ENCODE measurements at regions not wholly inside any gene's neighbourhood (a gene's known extent, or its start where the extent isn't known, plus 50 kb on each side); places are given as distances from the start of the nearest gene placed in this dataset.

DNA sequence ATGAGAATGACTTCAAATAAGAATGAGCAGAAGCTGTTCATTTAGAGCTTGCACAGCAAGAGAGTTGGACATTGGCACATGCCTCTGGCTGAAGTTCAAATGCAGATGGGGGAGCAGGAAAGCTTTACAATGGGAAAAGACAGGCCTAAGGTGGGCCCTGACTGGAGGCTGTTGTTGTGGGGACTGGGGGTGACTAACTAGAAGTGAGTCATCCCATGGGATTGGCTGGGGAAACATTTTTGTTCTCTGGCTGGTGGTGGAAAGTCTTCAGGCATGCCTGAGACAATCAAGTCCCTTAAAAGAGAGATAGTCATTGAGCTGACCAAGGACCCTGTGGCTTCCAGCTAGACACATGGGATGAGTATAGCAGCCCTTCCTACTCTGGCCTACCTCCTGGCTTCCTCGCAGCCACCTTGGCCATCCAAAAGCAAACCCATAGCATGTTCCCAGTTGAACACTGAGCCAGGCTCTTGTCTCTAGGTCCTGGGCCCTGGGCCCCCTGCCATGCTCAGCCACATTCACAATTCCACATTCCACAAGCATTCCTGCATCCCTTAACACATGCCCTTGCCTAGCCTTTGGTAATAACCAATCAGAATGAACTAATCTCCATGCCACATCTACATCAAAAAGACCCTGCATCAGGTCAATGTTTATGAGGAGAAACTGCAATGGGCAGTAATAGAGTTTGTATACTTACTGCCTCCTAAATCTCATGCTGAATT is 873.4 kb downstream of the NLGN4Y start:
- no peak for DNase-seq (ENCODE audit: low read depth in 4 of 4, low spot score in 3 of 4)

DNA sequence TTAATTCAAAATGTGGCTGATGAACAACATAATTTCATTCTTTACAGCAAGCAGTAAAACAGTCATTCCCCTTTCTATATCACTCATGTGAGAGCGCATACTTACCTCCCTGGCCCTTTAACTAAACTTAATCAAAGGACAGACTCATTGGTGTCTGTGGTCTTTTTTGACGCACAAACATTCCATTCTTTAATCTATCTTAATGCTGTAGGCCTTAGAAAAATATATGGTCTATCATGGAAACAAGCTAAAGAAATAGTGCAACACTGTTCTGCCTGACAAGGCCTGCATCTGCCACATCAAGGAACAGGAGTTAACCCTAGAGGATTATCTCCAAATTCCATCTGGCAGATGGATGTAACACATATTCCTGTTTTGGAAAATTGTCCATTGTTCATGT is 878.1 kb downstream of the NLGN4Y start:
- no peak for DNase-seq (ENCODE audit: low read depth in 4 of 4, low spot score in 3 of 4)

- no peak for DNase-seq (ENCODE audit: low read depth in 4 of 4, low spot score in 3 of 4)
Measured at GRCh38 chrY:15404551-15404950, 880.2 kb downstream of the NLGN4Y start.

GRCh38 chrY:15415165-15415564 is 890.8 kb downstream of the NLGN4Y start:
- no peak for DNase-seq (ENCODE audit: low read depth in 4 of 4, low spot score in 3 of 4)

GRCh38 chrY:15418613-15419012 is 894.3 kb downstream of the NLGN4Y start:
- no peak for DNase-seq (ENCODE audit: low read depth in 4 of 4, low spot score in 3 of 4)

DNA sequence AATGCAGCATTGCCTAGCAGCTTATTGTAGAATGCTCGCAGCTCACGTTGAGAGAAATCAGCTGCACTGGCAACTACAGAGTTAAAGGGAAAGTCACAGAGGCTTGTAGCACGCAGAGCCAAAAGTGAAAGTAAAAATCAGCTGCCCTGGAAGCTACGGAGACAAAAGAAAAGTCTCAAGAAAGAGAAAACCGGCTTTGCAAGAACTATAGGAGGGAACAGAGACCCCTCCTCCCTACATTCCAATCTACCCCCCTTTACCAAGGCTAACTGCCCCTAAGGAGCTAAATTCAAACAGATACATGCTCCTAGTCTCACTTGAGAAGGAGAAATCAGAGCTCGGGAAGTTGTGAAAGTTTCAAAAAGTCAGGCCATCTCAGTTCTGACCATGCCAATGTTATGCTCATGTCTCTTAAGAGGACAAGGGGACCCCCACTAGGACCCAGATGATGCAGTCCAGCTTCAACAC is 900.4 kb downstream of the NLGN4Y start:
- DNase-seq (ENCODE audit: low read depth in 4 of 4, low spot score in 3 of 4): peak in 1 of 4 donors; percentile 32

DNA sequence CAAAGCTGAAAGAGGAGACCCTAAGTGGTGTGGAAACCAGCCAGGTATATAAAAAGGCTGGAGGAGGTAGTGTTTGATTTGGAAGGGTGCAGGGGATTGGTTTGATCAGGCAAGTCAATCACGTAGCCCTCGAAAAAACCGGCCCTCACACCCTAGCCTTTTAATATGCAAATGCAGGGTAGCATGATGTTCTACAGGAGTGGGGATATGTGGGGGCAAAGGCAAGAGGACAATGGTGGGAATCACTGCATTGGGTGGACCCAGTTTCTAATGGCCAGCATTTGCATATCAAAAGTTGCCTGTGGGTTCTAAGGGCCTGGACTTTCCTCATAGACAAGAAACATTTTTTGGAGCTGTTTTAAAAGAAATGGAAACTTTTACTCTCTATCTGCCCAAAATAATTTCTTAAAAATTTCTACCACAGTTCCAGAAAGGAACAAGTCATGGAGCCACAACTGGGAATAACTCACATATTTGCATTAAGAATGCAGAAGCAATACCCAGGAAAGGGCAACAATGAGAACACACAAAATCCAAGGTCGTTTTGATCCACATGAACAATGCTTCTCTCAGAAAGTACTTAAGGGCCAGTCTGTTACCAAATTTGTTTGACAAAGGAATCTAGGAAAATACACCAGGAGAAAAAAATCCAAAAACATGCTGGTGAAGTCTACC is 915.8 kb downstream of the NLGN4Y start:
- no peak for DNase-seq (ENCODE audit: low read depth in 4 of 4, low spot score in 3 of 4)

DNA sequence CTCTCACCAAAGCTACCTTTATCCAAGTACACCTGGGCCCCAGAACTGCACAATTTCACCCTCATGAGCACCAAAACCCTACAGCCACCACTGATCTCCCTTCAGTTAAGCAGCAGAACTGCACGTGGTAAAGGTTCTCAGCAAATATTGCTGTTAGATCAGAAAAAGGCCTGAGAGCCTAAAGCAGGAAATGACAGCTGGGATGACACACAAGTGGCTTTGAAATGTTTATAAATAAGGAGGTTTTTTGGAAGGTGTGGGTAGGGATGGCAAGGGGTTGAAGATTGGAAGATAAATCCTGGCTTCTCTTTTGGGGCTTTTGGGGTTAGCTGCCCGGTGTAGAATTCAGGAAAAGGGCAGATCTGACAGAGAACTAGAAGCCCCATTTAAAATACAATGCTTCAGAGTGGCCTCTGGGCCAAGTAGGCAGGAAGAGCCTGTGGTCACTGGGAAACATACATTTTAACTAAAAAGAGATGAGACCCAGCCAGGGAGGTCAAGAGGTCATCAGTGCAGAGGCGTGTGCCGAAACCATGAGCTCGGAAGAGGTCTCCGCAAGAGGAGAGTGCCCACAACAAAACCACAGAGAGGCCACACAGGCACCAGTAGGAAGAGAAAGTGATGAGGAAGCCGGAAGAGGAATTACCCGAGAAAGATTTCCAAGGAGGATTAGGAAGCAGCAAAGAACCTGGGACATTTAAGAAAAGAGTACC is 916.5 kb downstream of the NLGN4Y start:
- DNase-seq (ENCODE audit: low read depth in 4 of 4, low spot score in 3 of 4): no peak

- no peak for DNase-seq (ENCODE audit: low read depth in 4 of 4, low spot score in 3 of 4)
Measured at GRCh38 chrY:15441878-15442277, 917.5 kb downstream of the NLGN4Y start.

- no peak for DNase-seq (ENCODE audit: low read depth in 4 of 4, low spot score in 3 of 4)
Measured at GRCh38 chrY:15445871-15446270, 921.5 kb downstream of the NLGN4Y start.

DNA sequence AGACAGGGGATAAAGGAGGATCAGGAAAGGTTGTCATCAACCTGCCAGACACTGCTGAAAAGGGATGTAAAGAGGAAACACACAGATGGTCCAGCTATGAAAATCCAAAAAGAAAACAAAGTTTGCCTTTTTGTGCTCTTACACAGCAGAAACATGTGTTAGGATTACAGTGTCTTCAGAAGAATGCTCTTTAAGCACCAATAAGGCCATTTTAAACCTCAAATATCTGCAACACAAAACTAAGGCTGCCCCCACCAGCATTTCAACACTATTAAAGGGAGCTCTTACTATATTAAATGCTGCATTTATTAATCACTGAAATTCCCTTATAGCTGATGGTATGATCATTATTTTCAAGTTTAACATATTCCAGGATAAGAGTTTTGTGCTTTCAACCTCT is 922.5 kb downstream of the NLGN4Y start:
- DNase-seq (ENCODE audit: low read depth in 4 of 4, low spot score in 3 of 4): no peak

DNA sequence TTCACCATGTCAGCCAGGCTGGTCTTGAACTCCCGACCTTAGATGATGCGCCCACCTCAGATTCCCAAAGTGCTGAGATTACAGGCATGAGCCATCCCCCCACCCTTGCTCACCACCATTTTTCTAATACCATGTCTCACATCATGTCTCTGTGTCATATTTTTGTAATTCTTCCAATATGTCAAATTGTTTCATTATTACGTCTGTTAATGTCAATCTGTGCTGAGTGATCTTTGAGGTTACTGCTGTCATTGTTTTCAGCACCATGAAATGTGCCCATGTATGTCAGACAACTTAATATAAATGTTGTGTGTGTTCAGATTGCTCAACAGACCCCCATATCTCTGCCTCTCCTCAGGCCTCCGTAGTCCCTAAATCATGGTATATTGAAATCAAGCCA is 923.6 kb downstream of the NLGN4Y start:
- no peak for DNase-seq (ENCODE audit: low read depth in 4 of 4, low spot score in 3 of 4)

DNA sequence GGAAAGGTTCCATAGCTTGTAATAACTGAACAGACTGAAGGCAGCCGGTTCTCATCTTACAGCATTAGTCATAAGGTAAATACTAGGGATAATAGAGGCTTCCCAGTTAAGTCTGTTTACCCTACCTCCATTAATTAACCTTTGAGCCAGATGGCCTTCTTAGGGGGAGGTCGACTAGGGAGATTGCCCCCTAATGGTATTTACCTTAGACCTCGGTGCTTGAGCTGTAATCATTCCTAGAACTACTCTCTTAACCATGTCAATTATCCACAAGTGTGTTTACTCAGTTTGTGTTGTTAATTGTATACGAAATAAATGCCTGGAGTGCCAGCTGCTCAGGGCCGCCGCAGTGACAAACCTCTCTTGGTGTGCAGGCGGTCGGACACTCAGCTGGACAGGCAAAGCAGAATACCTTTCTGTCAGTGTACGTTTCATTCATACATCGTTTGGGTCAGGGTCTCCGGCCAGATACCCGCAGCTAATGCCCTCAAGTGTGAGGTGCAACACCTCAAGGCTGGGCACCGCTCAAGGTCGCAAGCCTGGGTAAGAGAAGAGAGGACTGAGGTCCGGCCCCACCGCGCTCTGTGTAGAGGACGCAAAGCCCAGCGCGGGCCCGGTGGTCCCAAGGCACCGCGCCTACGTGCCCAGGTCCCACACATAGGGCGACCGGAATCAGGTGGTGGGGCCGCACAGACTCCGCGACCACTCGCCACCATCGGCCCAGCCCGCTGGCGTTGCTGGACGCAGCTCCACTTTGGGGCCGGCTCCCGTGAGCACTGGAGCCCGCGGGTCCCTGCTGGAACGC is 931.0 kb downstream of the NLGN4Y start:
- DNase-seq (ENCODE audit: low read depth in 4 of 4, low spot score in 3 of 4): no peak

GRCh38 chrY:15455980-15456469 is 931.7 kb downstream of the NLGN4Y start:
- peak; percentile 1 to 52 (median 40) for DNase-seq (ENCODE audit: low read depth in 4 of 4, low spot score in 3 of 4)

DNA sequence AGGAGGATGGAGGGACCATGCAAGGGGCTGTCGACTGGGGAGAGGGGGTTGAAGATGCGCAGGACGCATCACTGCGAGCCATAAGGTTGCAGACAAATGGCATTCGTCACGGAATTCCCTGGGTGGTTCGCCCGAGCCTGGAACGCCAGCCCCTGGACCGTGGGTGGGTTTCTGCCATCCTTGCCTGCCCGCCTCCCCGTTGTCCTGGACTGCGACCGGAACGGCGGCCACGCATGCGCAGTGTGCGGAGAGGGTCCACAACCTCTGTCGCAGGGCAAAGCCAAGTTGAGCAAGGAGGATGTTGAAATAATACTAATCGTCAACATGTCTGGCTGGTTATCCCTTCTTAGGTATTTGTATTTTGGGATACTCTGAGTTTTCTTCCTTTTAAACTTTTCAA is 932.2 kb downstream of the NLGN4Y start:
- no peak for DNase-seq (ENCODE audit: low read depth in 4 of 4, low spot score in 3 of 4)

GRCh38 chrY:15457682-15458081 is 933.4 kb downstream of the NLGN4Y start:
- no peak for DNase-seq (ENCODE audit: low read depth in 4 of 4, low spot score in 3 of 4)

GRCh38 chrY:15458426-15458825 is 934.1 kb downstream of the NLGN4Y start:
- no peak for DNase-seq (ENCODE audit: low read depth in 4 of 4, low spot score in 3 of 4)

DNA sequence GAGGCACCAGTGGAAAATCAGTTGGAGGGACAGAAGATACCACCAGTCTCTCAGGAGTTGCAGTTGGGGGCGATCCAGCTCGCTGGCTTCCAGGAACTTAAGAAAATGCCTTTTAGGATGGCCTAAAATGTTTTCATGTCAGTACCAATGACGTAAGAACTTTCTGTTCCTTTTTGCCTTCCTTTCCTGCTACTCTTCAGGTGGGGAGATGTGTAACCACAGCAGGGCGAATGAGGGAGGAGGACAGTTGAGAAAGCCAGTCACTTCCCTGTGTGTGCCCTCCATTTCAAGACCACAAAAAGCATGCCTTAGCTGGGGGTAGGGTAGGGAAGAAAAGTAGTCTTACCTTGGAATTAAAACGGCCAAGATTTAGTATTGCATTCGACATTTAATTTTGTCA is 941.6 kb downstream of the NLGN4Y start:
- no peak for DNase-seq (ENCODE audit: low read depth in 4 of 4, low spot score in 3 of 4)

DNA sequence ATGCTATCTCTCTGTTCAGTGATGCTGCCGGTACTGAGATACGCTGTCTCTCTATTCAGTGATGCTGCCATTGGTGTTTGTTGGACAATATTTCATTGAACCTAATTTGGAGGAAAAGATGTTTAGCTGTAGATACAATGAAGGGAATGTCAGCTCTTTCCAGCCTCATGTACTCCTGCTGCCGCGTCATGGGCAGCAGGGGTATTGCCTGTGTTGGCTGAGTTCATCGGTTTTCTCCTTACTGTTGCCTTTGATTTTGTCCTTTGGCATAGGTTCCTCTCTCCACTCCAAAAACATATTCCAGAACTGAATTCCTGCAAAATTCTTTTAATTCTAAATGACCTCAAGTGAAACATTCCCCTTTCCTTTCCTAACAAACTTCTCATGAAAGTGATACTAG is 942.6 kb downstream of the NLGN4Y start:
- DNase-seq (ENCODE audit: low read depth in 4 of 4, low spot score in 3 of 4): no peak

DNA sequence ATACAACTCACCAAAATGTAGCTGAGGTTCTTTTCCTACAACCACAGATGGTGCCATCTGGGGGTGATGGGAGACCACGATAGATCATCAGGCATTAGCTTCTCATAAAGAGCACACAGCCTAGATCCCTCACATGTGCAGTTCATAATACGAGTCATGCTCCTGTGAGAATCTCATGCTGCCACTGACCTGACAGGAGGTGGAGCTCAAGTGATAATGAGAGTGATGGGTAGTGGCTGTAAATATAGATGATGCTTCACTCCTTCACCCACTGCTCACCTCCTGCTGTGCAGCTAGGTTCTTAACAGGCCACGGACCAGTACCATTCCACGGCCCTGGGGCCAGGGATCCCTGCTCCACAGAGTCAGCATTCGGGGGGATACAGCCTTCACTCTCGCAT is 943.8 kb downstream of the NLGN4Y start:
- no peak for DNase-seq (ENCODE audit: low read depth in 4 of 4, low spot score in 3 of 4)

DNA sequence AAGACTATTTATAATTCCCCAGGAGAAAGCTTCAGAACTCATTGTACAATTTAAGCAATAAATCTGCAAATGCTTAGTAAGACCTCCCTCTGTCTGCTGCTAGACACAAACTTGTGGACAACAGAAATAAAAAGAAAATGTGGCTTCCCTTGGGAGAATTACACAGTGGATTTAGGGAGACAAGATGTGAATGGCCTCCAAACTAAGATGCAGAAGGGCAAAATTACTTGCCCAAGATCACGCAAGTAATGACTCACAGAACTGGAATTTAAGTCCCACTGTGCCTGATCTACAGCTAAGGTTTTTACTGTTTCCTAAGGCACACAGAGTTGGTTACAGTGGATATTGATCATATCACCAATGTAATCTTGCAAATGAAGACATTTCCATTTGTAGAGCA is 947.0 kb downstream of the NLGN4Y start:
- DNase-seq (ENCODE audit: low read depth in 4 of 4, low spot score in 3 of 4): no peak

Measured in left renal pelvis (tissue), 4 donors.